Stimulated activated CD8-positive, alpha-beta memory T cell treated with anti-CD3 and anti-CD28 coated beads, Interleukin-15, amount 100 ng/mL, for 48 hours (primary cell): ENCODE measurements at regions not wholly inside any gene's neighbourhood (a gene's known extent, or its start where the extent isn't known, plus 50 kb on each side); places are given as distances from the start of the nearest gene placed in this dataset.

Source experiments
- DNase-seq, 2 donors: peaks; one replicate each; pipeline ENCODE4 v3.0.0-alpha.2; 2020; ENCODE audit warnings: low read depth in 2 of 2

- no peak for DNase-seq
These were observed 211.8 kb downstream of the DTHD1 start for GRCh38 chr4:36493251-36493650.

- DNase-seq: no peak
These were observed 212.6 kb downstream of the DTHD1 start for GRCh38 chr4:36494016-36494415.

GRCh38 chr4:36494747-36495146 is 213.3 kb downstream of the DTHD1 start:
- DNase-seq: no peak

GRCh38 chr4:36502350-36502749 is 220.9 kb downstream of the DTHD1 start:
- DNase-seq: no peak

GRCh38 chr4:36508394-36508793 is 227.0 kb downstream of the DTHD1 start:
- no peak for DNase-seq

GRCh38 chr4:36509845-36510244 is 228.4 kb downstream of the DTHD1 start:
- DNase-seq: no peak

- DNase-seq: no peak
These were observed 230.4 kb downstream of the DTHD1 start for GRCh38 chr4:36511785-36512184.

- DNase-seq: no peak
These were observed 235.2 kb downstream of the DTHD1 start for GRCh38 chr4:36516522-36517095.

- DNase-seq: no peak
These were observed 241.8 kb downstream of the DTHD1 start for GRCh38 chr4:36523182-36523581.

- DNase-seq: no peak
These were observed 251.4 kb downstream of the DTHD1 start for GRCh38 chr4:36532670-36533379.

- DNase-seq: no peak
These were observed 252.5 kb downstream of the DTHD1 start for GRCh38 chr4:36533944-36534343.

GRCh38 chr4:36547383-36547782 is 266.0 kb downstream of the DTHD1 start:
- DNase-seq: no peak

GRCh38 chr4:36549252-36549651 is 267.8 kb downstream of the DTHD1 start:
- no peak for DNase-seq

GRCh38 chr4:36549992-36550391 is 268.6 kb downstream of the DTHD1 start:
- no peak for DNase-seq

- peak in 1 of 2 donors; percentile 2 for DNase-seq
These were observed 270.3 kb downstream of the DTHD1 start for GRCh38 chr4:36551697-36552214.

GRCh38 chr4:36553029-36553428 is 271.6 kb downstream of the DTHD1 start:
- DNase-seq: no peak

- no peak for DNase-seq
These were observed 272.0 kb downstream of the DTHD1 start for GRCh38 chr4:36553453-36553852.

GRCh38 chr4:36556984-36557383 is 275.6 kb downstream of the DTHD1 start:
- no peak for DNase-seq

- no peak for DNase-seq
These were observed 287.2 kb downstream of the DTHD1 start for GRCh38 chr4:36568575-36568974.

GRCh38 chr4:36573441-36573840 is 292.0 kb downstream of the DTHD1 start:
- DNase-seq: no peak

GRCh38 chr4:36574816-36575215 is 293.4 kb downstream of the DTHD1 start:
- no peak for DNase-seq

GRCh38 chr4:36582198-36582597 is 300.8 kb downstream of the DTHD1 start:
- no peak for DNase-seq

- no peak for DNase-seq
These were observed 306.6 kb downstream of the DTHD1 start for GRCh38 chr4:36587909-36588472.
